ENCODE measurements at regions not wholly inside any gene's neighbourhood (a gene's known extent, or its start where the extent isn't known, plus 50 kb on each side); places are given as distances from the start of the nearest gene placed in this dataset.
"Not testable (repeated sequence)": the region's sequence is repeated elsewhere in the genome, so short reads cannot be mapped to it uniquely, and the experiment has no call there.

DNA sequence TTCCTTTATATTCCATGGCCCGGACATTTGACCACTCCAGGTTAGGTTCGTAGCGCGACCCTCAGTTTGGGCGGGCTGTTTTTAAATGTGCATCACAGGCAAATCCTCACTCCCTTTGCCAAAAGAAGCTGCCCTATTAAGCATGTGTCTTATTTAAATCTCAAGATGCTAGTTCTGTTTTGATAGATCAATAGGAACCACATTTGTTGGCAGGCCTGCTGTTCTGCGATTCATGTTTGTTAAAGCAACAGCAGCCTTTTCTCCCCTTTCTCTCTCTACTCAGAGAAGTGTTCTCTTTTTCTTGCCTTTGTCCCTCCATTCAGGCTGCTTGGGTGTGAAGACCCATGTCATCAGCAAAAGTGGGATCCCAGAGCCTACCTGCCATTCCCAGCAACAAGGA, 212.0 kb upstream of the SSTR4 start:
- no peak for DNase-seq

GRCh38 chr20:22824077-22824476, 211.0 kb upstream of the SSTR4 start:
- DNase-seq: no peak

DNA sequence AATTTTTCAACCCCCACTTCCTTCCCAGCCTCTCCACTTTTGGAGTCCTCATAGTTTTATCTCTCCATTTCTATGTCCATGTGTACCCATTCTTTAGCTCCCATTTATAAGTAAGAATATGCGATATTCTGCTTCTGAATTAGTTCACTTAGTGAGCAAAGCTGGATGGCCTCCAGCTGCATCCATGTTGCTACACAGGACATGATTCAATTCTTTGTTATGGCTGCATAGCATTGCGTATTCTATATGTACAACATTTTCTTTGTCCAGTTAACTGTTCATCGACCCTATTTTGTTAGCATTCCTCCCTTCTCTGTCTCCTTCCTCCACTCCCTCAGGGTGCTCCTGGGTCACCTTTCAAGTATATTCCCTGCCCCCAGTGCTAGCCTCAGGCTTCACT, 210.0 kb upstream of the SSTR4 start:
- DNase-seq: no peak

DNA sequence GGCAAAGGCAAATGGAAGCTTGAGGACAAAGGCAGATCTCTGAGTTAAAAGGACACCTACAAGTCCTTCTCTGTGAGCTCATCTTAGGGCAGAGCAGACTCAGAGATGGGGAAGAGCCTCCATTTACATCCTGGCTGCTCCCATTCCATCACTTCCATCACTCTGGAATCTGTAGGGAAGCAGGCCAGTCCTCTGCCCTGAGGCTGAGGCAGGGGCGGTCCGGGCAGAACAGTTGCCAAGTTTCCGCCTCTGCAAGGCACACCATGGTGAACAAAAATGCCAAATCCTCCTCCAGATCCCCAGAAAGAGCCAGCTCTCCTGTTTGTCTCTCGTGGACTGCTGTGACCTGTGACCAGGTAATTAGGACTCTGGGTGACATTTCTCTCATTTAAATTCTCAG, 209.6 kb upstream of the SSTR4 start:
- no peak for DNase-seq

DNA sequence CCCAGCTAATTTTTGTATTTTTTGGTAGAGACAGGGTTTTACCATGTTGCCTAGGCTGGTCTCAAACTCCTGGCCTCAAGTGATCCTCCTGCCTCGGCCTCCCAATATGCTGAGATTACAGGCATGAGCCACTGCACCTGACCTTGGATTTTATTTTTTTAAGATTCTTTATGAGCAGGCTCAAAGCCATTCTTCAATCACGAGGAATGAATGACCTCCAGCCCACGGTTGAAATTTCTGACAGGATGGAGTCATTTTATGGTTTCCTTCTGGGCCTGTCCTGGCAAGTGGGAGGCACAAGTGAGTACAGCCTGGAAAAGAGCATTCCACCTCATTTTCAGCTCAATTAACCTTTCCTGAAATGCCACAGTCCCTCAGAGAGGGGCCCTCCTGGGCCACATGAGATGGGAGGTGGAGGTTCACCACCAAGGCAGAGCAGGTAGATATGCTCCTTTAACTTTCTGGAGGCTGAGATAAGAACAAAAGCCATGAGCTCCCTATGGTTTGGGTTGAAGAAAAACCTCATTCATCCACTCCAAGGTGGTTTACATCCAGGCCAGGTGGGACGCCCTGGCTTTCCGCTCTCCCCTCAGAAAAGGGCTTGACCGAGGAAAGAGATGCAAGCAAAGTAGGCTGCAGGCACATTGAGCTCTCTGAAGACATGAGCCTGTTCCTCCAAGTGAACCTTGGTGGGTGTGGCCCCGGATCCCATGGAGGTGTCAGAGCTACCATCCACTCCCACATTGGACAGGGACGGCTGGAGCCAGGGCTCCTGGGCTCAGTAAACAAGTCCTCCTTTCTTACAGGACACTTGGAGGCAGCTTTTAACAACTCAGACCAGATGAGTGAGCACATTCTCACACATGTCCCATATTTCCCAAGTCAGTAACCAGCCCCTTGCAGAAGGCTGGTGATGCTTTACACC, 208.5 kb upstream of the SSTR4 start:
- DNase-seq: no peak

DNA sequence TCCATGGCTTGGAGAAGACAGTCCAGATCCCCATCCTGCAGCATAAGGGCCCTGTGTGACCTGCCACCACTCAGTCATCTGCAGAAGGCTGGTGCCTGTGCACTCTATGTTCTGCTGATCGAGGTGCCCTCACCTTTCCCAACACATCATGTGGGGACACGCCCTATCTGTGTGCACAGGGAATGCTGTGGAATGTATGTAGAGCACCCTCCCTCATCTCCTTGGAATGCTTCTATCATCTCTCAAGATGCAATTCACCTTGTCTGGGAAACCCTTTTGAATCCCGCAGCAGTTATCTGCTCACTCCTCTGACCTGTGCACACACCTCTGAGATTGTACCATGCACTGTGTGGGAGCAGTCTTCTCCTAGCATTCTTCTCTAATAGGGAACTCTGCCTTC, 207.2 kb upstream of the SSTR4 start:
- DNase-seq: no peak

DNA sequence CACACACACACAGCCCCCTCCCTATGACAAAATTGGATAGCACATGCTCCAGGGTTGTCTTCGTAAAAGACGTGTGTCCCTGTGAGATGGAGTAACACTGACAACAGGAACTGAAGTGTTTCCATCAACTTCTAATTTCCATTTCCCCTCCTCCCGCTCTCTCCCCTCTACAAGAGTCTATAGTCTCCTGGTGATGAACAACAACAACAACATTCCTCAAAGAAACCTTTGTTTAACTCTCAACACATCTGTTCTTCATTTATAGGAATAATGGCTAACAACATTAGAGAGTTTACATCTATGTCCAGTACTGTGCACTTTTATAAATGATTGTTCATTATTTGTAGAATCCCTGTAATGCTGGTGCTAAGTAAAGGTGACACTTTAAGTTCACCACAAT, 205.8 kb upstream of the SSTR4 start:
- no peak for DNase-seq

GRCh38 chr20:22830138-22830537, 205.0 kb upstream of the SSTR4 start:
- DNase-seq: no peak

GRCh38 chr20:22830715-22831114, 204.4 kb upstream of the SSTR4 start:
- not testable (repeated sequence) for DNase-seq

- no peak for DNase-seq
Measured at GRCh38 chr20:22833851-22834250, 201.3 kb upstream of the SSTR4 start.

- DNase-seq: no peak
Measured at GRCh38 chr20:22834651-22835256, 200.4 kb upstream of the SSTR4 start.

DNA sequence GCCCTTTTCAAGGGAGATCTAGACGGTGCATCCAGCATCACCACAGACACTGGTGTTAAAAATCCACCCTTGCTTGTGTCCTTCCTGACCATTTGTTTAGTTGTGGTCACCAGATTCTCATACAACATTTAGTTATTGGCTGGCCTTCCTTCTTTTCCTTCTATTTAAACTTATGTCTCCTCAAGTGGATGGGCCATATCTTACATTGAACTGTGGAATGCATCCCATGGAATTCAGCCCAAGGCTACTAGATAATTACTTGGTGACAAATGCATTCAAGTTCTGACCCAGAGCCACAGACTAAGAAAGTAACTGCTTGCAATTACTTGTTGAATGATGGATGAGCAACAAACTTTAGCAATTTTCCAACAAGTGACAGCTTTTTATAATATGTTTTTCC, 198.9 kb upstream of the SSTR4 start:
- DNase-seq: no peak

GRCh38 chr20:22836877-22837276, 198.2 kb upstream of the SSTR4 start:
- no peak for DNase-seq

GRCh38 chr20:22838001-22838400, 197.1 kb upstream of the SSTR4 start:
- DNase-seq: no peak

GRCh38 chr20:22841846-22842245, 193.3 kb upstream of the SSTR4 start:
- DNase-seq: no peak

- DNase-seq: no peak
Measured at GRCh38 chr20:22842793-22843192, 192.3 kb upstream of the SSTR4 start.

DNA sequence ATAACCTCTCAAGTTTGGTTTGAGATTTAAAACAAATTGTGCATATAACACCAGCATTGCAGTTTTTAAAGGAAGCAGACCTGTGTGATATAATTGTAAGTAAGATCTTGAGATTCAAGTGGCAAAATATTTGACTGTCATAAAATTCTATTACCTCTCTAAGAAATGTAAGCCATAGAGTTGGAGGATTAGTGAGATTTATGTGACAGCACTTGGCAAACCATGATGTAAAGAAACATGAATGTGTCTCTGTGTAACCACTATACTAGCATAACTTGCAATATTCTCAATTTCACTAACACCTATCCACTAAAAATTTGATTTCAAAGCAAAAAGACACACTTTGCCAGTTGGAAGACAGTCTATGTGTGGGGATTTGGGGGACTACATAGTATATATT, 190.2 kb upstream of the SSTR4 start:
- no peak for DNase-seq

DNA sequence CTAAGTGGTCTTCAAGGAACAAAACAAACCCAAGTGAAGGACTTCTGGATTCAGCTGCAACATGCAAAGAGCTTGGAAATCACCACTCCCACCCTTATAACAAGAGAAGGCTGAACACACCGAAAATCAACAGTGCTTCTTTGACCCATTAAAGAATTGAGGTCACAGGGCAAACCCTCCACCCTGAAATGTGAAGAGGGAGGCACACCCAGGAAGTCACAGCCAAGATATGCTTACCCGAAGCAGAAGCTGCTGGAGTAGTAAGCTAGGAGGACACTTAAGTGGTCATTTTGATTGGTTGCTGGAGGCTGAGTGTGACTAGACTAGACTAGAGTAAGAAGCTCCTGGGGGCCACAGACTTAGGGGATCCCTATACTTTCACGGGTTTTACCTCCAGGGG, 188.2 kb upstream of the SSTR4 start:
- DNase-seq: no peak

- no peak for DNase-seq
Measured at GRCh38 chr20:22848364-22848763, 186.7 kb upstream of the SSTR4 start.

GRCh38 chr20:22851679-22852346, 183.3 kb upstream of the SSTR4 start:
- not testable (repeated sequence) for DNase-seq

DNA sequence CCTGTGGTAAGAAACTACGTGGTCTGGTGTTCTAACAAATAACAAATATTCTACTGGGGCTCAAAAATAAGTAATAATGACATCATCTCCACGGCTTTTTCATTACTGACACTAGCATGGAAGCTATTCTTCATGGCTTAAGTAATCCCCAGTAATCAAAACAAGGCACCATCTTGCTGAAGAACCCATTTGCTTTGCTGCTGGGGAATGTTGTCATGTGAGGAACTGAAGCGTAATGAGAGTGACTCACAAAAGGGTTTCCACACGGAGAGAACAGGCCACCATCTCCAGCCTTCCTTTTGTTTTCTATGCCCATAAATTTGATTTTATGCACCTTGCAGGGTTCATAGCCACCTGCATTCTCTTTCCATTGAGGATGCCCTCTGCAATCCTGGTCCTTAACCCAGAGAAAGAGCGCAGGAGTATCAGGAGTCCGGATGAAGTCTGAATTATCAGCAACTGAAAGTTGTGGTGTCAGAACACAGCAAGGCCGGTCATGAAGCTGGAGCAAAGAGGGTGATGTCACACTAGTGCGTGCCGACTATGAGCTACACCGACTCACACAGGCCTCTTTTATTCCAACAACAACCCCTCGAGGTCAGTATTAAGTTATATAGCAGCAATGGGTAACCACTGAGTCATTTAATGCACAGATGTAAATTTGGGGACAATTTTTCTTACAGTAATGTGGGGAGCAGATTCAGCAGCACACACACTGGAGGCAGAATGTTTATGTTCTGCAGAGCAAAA, 173.7 kb upstream of the SSTR4 start:
- no peak for DNase-seq

DNA sequence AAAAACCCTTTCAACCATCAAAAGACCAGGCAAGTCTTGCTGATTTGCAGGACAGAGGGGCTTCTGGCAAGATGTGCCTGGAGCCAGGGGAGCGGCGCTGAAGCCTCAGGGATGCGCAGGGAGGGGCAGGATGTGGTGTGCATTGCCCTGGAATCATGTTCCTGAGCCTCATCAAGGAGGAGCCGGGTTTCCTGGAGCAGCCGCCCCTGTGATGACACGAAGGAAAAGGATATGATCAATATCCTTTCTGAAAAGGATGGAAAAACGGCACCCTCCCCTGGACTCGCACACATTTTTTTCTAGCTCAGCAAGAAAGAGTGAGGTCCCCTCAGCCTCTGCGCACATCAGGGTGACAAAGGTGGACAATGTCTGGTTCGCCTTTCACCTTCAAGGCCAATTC, 173.1 kb upstream of the SSTR4 start:
- no peak for DNase-seq

DNA sequence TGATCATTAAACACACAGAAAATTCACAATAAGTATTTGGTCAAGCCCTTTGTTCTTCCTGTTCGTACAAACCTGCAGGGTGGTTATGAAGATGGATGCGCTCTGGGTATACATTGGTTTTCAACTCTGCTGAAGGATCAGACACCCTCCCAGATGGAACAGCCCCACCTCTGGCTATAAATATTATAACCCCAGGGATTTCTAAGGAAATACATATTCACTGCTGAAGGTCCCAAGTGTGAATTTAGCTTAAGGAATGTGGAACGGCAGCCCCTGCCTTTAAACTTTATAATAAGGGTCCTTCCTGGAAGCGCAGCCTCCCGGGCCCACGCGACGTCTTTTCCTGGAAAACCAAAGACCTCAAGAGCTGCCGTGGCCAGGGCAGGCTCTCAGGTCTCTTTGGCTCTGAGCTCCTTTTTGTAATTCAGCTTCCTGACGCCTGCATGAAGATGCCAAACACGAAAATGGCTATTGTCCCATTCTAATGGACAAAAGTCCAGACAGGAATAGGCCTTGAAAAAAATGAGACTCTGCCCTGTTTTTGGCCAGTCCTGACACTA, 172.4 kb upstream of the SSTR4 start:
- DNase-seq: no peak

Data from NCI-H2029 treated with DMSO at 0.1 percent for 48 hours (cell line).